Testis (tissue), 2 donors: ENCODE measurements at regions not wholly inside any gene's neighbourhood (a gene's known extent, or its start where the extent isn't known, plus 50 kb on each side); places are given as distances from the start of the nearest gene placed in this dataset.

ENCODE experiments used
- DNase-seq: peaks from one replicate; pipeline ENCODE4 v3.0.0-alpha.2; 2019
- H3K27ac ChIP-seq, 2 donors: fragments of 200-600 bp; sonication (generic); one replicate each; pipeline ENCODE4 v1.5.1; 2019
- H3K27me3 ChIP-seq: fragments of 200-600 bp; sonication (generic); one replicate; pipeline ENCODE4 v1.5.1; 2019
- H3K36me3 ChIP-seq: fragments of 200-600 bp; sonication (generic); one replicate; pipeline ENCODE4 v1.5.1; 2017; ENCODE audit warnings: low read depth; ENCODE audit errors: missing control alignments
- H3K4me1 ChIP-seq: fragments of 200-600 bp; sonication (generic); one replicate; pipeline ENCODE4 v1.5.1; 2019
- H3K4me3 ChIP-seq, 2 donors: fragments of 200-600 bp; sonication (generic); one replicate each; pipeline ENCODE4 v1.5.1; 2017 to 2019
- H3K9me3 ChIP-seq: fragments of 200-600 bp; sonication (generic); one replicate; pipeline ENCODE4 v1.5.1; 2017
- POLR2A ChIP-seq: fragments of 450-650 bp; IDR thresholded peaks from one replicate; pipeline ENCODE4 v1.6.1; 2017; ENCODE audit warnings: antibody characterized with exemption, mild to moderate bottlenecking, moderate library complexity
- WGBS, 2 donors: methylation state at CpG; one replicate each; pipeline ENCODE4 v1.1.5; 2018; 5-methylcytosine and 5-hydroxymethylcytosine counted together
- intact Hi-C: fragments of 100-400 bp; cut with DNase I; formaldehyde crosslinking; loops from one replicate; pipeline ENCODE4 v1.15.1; 2023; ENCODE audit warnings: low total_unique reads
- TF ChIP-seq, protein P1 (sequence below), 3 experiments: fragments of 450-650 bp in 2 of 3; fragments of 200-600 bp in 1 of 3; sonication (generic) in 1 of 3; IDR thresholded peaks; one replicate each; pipeline ENCODE4 v1.5.1; 2016 to 2019; ENCODE audit warnings: antibody characterized with exemption in 3 of 3, mild to moderate bottlenecking in 2 of 3, moderate library complexity in 1 of 3

DNA sequence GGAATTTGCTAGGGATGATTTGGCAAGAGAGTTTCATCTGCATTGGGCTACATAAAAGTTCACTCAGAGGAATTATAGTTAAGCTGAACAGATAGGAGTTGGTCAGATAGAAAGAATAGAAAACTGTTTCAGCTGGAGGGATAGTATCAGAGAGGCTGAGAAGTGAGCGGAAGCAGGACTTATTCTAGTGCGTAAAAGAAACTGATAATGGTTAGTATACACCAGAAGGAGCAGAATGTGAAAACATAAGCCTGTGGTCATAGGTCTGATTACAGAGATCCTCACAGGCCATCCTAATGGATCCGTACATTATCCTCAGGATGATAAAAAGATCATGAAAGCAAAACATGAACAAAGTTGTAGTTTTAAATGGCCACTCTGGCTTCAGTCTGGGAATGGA lies 585.2 kb downstream of the BRINP1 start:
- no peak for DNase-seq
- TF ChIP-seq, protein P1, sequence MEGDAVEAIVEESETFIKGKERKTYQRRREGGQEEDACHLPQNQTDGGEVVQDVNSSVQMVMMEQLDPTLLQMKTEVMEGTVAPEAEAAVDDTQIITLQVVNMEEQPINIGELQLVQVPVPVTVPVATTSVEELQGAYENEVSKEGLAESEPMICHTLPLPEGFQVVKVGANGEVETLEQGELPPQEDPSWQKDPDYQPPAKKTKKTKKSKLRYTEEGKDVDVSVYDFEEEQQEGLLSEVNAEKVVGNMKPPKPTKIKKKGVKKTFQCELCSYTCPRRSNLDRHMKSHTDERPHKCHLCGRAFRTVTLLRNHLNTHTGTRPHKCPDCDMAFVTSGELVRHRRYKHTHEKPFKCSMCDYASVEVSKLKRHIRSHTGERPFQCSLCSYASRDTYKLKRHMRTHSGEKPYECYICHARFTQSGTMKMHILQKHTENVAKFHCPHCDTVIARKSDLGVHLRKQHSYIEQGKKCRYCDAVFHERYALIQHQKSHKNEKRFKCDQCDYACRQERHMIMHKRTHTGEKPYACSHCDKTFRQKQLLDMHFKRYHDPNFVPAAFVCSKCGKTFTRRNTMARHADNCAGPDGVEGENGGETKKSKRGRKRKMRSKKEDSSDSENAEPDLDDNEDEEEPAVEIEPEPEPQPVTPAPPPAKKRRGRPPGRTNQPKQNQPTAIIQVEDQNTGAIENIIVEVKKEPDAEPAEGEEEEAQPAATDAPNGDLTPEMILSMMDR (IDR thresholded peaks at IDR 0.05) = no peak
- TF ChIP-seq POLR2A = no peak
- Histone ChIP-seq H3K36me3 (no peaks in the 10 kb centered on the region), H3K27me3 (no peaks in the 10 kb centered on the region), H3K9me3 (no peaks in the 10 kb centered on the region), H3K4me1 (no peaks in the 10 kb centered on the region), H3K27ac (no peak overlapping the region), H3K4me3 (no peak overlapping the region)
- WGBS, 2 donors = 92 to 97% methylated on average over 3 of the region's 3 CpGs
- intact Hi-C loops = no loop called here

GRCh38 chr9:118785456-118785855 lies 583.8 kb downstream of the BRINP1 start:
- no peaks in the 10 kb centered on the region for H3K9me3 ChIP-seq
- DNase-seq = no peak
- no peaks in the 10 kb centered on the region for H3K4me1 ChIP-seq
- intact Hi-C loops = no loop called here
- no peak overlapping the region for H3K27ac ChIP-seq
- 90 to 94% methylated on average over 4 to 7 of the region's 7 CpGs for WGBS, 2 donors
- no peak overlapping the region for H3K4me3 ChIP-seq
- no peaks in the 10 kb centered on the region for H3K36me3 ChIP-seq
- no peak for TF ChIP-seq POLR2A
- TF ChIP-seq, protein P1 (IDR thresholded peaks at IDR 0.05) = no peak
- no peaks in the 10 kb centered on the region for H3K27me3 ChIP-seq

DNA sequence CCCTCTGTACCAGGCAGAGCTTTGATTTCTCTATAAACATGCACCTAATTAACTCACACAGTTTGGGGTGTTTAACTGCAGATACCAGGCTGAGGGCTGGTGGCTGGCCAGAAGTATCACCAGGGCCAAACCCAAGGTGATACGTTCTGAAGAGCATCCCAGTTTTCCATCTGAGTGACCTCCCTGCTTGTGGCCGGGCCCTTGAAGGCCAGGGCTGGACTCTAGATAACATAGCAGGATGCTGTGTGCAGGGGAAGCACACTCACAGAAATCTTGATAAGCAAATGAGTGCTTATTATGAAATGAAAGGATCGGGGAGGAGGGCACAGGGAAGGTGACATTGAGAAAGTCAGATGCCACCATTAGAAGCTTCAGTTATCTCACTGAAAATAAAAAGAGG lies 582.4 kb downstream of the BRINP1 start:
- 37 to 55% methylated on average over 3 of the region's 3 CpGs for whole genome bisulfite sequencing, 2 donors
- no peak overlapping the region for H3K4me3 ChIP-seq
- no peaks in the 10 kb centered on the region for H3K27me3 ChIP-seq
- H3K36me3 ChIP-seq = no peaks in the 10 kb centered on the region
- no peaks in the 10 kb centered on the region for H3K9me3 ChIP-seq
- TF ChIP-seq, protein P1 (IDR thresholded peaks at IDR 0.05) = no peak
- no peak for TF ChIP-seq POLR2A
- intact Hi-C loops = no loop called here
- DNase-seq = no peak
- no peaks in the 10 kb centered on the region for H3K4me1 ChIP-seq
- no peak overlapping the region for H3K27ac ChIP-seq

- Histone ChIP-seq H3K9me3 (no peaks in the 10 kb centered on the region), H3K27ac (peak overlapping the region in 1 of 2 donors; percentile 41), H3K4me1 (no peaks in the 10 kb centered on the region), H3K36me3 (no peaks in the 10 kb centered on the region), H3K27me3 (no peaks in the 10 kb centered on the region), H3K4me3 (peak overlapping the region; percentile 42 to 53)
- 56% methylated on average over 47 of the region's 47 CpGs; no CpG with 5 or more reads in 1 of the 2 donors for WGBS, 2 donors
- no peak for TF ChIP-seq POLR2A
- TF ChIP-seq, protein P1 (IDR thresholded peaks at IDR 0.05) = no peak
- intact Hi-C loops = no loop called here
- peak; percentile 15 for DNase-seq
Observed at GRCh38 chr9:118809160-118809625, 560.0 kb downstream of the BRINP1 start.

GRCh38 chr9:118829334-118829733 lies 539.9 kb downstream of the BRINP1 start:
- TF ChIP-seq POLR2A = no peak
- TF ChIP-seq, protein P1 (IDR thresholded peaks at IDR 0.05) = peak in 2 of 3 experiments; percentile 8 to 28
- H3K27me3 ChIP-seq = no peaks in the 10 kb centered on the region
- intact Hi-C loops = no loop called here
- DNase-seq = no peak
- H3K9me3 ChIP-seq = no peaks in the 10 kb centered on the region
- H3K4me1 ChIP-seq = no peaks in the 10 kb centered on the region
- H3K4me3 ChIP-seq = no peak overlapping the region
- no peaks in the 10 kb centered on the region for H3K36me3 ChIP-seq
- H3K27ac ChIP-seq = no peak overlapping the region
